Mammary epithelial cell (primary cell): ENCODE measurements at regions not wholly inside any gene's neighbourhood (a gene's known extent, or its start where the extent isn't known, plus 50 kb on each side); places are given as distances from the start of the nearest gene placed in this dataset.

Source experiments
- EZH2 ChIP-seq: IDR thresholded peaks from 2 replicates; pipeline ENCODE4 v1.6.1; 2012; ENCODE audit warnings: low read length, inconsistent platforms, borderline replicate concordance
- TF ChIP-seq, protein P1 (sequence below), 2 donors: IDR thresholded peaks in 1 of 2; conservative IDR thresholded peaks in 1 of 2; 2 replicates each; pipeline ENCODE4 v1.5.1; 2011 to 2012; ENCODE audit warnings: inconsistent platforms in 2 of 2, low read length in 2 of 2, mild to moderate bottlenecking in 2 of 2, control low read depth in 1 of 2, low read depth in 1 of 2; ENCODE audit not compliant: insufficient read depth in 1 of 2; ENCODE audit errors: extremely low read depth in 1 of 2

DNA sequence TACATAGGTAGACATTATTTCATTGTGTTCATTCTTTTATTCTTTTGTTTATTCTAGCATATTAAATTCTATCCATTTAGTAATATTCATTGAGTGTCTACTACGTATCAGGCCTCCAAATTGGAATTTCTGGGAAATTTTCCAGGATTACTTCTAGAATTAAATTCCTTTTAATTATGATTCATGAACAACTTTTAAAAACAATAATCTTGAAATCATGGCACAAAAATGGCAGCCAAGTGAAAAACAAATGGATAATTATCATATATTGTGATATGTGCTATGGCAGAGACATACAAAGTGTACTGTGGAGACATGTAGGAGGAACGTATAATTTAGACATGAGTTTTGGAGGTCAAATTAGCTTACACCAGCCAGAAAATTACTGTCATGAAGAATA lies 868.5 kb downstream of the FAT4 start:
- TF ChIP-seq, protein P1, sequence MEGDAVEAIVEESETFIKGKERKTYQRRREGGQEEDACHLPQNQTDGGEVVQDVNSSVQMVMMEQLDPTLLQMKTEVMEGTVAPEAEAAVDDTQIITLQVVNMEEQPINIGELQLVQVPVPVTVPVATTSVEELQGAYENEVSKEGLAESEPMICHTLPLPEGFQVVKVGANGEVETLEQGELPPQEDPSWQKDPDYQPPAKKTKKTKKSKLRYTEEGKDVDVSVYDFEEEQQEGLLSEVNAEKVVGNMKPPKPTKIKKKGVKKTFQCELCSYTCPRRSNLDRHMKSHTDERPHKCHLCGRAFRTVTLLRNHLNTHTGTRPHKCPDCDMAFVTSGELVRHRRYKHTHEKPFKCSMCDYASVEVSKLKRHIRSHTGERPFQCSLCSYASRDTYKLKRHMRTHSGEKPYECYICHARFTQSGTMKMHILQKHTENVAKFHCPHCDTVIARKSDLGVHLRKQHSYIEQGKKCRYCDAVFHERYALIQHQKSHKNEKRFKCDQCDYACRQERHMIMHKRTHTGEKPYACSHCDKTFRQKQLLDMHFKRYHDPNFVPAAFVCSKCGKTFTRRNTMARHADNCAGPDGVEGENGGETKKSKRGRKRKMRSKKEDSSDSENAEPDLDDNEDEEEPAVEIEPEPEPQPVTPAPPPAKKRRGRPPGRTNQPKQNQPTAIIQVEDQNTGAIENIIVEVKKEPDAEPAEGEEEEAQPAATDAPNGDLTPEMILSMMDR (conservative IDR thresholded peaks at IDR 0.05 in 1 of 2, IDR thresholded peaks at IDR 0.05 in 1 of 2; ENCODE audit: extremely low read depth in 1 of 2, insufficient read depth in 1 of 2, low read depth in 1 of 2, low read length in 2 of 2) = no peak
- TF ChIP-seq EZH2 = no peak
